ENCODE measurements at regions not wholly inside any gene's neighbourhood (a gene's known extent, or its start where the extent isn't known, plus 50 kb on each side); places are given as distances from the start of the nearest gene placed in this dataset.

- Mint-ChIP-seq H3K36me3 (peaks cover 5% of the 10 kb centered on the region), H3K4me1 (ENCODE audit: low read depth) (peaks cover 15% of the 10 kb centered on the region), H3K27ac (no peak overlapping the region), H3K4me3 (no peak overlapping the region), H3K27me3 (peaks cover 3% of the 10 kb centered on the region), H3K9me3 (no peaks in the 10 kb centered on the region)
- intact Hi-C loops (cut with micrococcal nuclease), result loop anchor here (1.0 to 2.0 kb wide), 4 partner anchors 9 to 79 kb away; a partner anchor contains a TSS
- ChIA-PET POLR2A (interaction anchor here (0.6 to 3.9 kb wide), 14 partner anchors 10 to 82 kb away, joined by 3 to 100 read pairs (median 13); a partner anchor contains a TSS), CTCF (interaction anchor here (0.8 to 1.2 kb wide), 4 partner anchors 9 to 70 kb away, joined by 3 to 6 read pairs (median 4); a partner anchor contains a TSS)
- no peak for DNase-seq
Measured at GRCh38 chr6:26205625-26206574, 118.7 kb downstream of the HFE start.

GRCh38 chr6:26206868-26207801 is 119.9 kb downstream of the HFE start:
- Mint-ChIP-seq H3K4me3 (no peak overlapping the region), H3K27me3 (peaks cover 3% of the 10 kb centered on the region), H3K27ac (peak overlapping the region; percentile 40), H3K4me1 (ENCODE audit: low read depth) (peaks cover 13% of the 10 kb centered on the region), H3K9me3 (no peaks in the 10 kb centered on the region), H3K36me3 (peaks cover 5% of the 10 kb centered on the region)
- ChIA-PET CTCF (interaction anchor here (0.7 kb wide), 1 partner anchor 8 kb away, joined by 4 read pairs; no protein-coding TSS in a partner anchor), POLR2A (interaction anchor here (0.8 to 2.5 kb wide), 3 partner anchors 9 to 83 kb away, joined by 5 to 27 read pairs (median 6); a partner anchor contains a TSS)
- no peak for DNase-seq
- intact Hi-C loops (cut with micrococcal nuclease), result no loop called here

- no peak overlapping the region for H3K27ac Mint-ChIP-seq
- H3K36me3 Mint-ChIP-seq, result no peaks in the 10 kb centered on the region
- H3K4me1 Mint-ChIP-seq (ENCODE audit: low read depth), result peaks cover 8% of the 10 kb centered on the region
- CTCF ChIA-PET, result no interaction called here
- H3K4me3 Mint-ChIP-seq, result no peak overlapping the region
- no peaks in the 10 kb centered on the region for H3K27me3 Mint-ChIP-seq
- POLR2A ChIA-PET, result no interaction called here
- no peak for DNase-seq
- H3K9me3 Mint-ChIP-seq, result peaks cover 2% of the 10 kb centered on the region
- intact Hi-C loops (cut with micrococcal nuclease), result no loop called here
Measured at GRCh38 chr6:26211963-26212362, 124.7 kb downstream of the HFE start.

- ChIA-PET POLR2A (interaction anchor here (0.6 to 5.4 kb wide), 3 partner anchors 9 to 17 kb away, joined by 3 to 298 read pairs (median 100); a partner anchor contains a TSS), CTCF (no interaction called here)
- Mint-ChIP-seq H3K27ac (peak overlapping the region; percentile 8), H3K4me3 (no peak overlapping the region), H3K9me3 (peaks cover 2% of the 10 kb centered on the region), H3K4me1 (ENCODE audit: low read depth) (peaks cover 5% of the 10 kb centered on the region), H3K36me3 (no peaks in the 10 kb centered on the region), H3K27me3 (no peaks in the 10 kb centered on the region)
- no peak for DNase-seq
- intact Hi-C loops (cut with micrococcal nuclease), result no loop called here
Measured at GRCh38 chr6:26213334-26214075, 126.3 kb downstream of the HFE start.

GRCh38 chr6:26214803-26215584 is 127.8 kb downstream of the HFE start:
- no peaks in the 10 kb centered on the region for H3K36me3 Mint-ChIP-seq
- CTCF ChIA-PET, result interaction anchor here (1.5 to 3.0 kb wide), 2 partner anchors 8 to 18 kb away, joined by 4 to 37 read pairs; a partner anchor contains a TSS
- no peak overlapping the region for H3K27ac Mint-ChIP-seq
- peak overlapping the region; percentile 12 for H3K4me3 Mint-ChIP-seq
- POLR2A ChIA-PET, result interaction anchor here (0.5 to 5.4 kb wide), 19 partner anchors 7 to 932 kb away, joined by 3 to 298 read pairs (median 27); a partner anchor contains a TSS
- H3K4me1 Mint-ChIP-seq (ENCODE audit: low read depth), result peaks cover 5% of the 10 kb centered on the region
- intact Hi-C loops (cut with micrococcal nuclease), result loop anchor here (5.0 kb wide), 2 partner anchors 158 to 917 kb away; a partner anchor contains a TSS
- peak; percentile 28 for DNase-seq
- no peaks in the 10 kb centered on the region for H3K27me3 Mint-ChIP-seq
- peaks cover 2% of the 10 kb centered on the region for H3K9me3 Mint-ChIP-seq

GRCh38 chr6:26215585-26216358 is 128.5 kb downstream of the HFE start:
- POLR2A ChIA-PET, result interaction anchor here (0.5 to 5.4 kb wide), 37 partner anchors 8 to 1675 kb away, joined by 3 to 298 read pairs (median 8); a partner anchor contains a TSS
- CTCF ChIA-PET, result interaction anchor here (1.5 to 3.0 kb wide), 8 partner anchors 9 to 56 kb away, joined by 3 to 37 read pairs (median 12); a partner anchor contains a TSS
- H3K4me3 Mint-ChIP-seq, result no peak overlapping the region
- H3K27me3 Mint-ChIP-seq, result no peaks in the 10 kb centered on the region
- peak; percentile 54 for DNase-seq
- H3K27ac Mint-ChIP-seq, result no peak overlapping the region
- peaks cover 2% of the 10 kb centered on the region for H3K9me3 Mint-ChIP-seq
- intact Hi-C loops (cut with micrococcal nuclease), result loop anchor here (1.0 to 5.0 kb wide), 12 partner anchors 9 to 917 kb away; a partner anchor contains a TSS
- no peaks in the 10 kb centered on the region for H3K36me3 Mint-ChIP-seq
- H3K4me1 Mint-ChIP-seq (ENCODE audit: low read depth), result peaks cover 5% of the 10 kb centered on the region

GRCh38 chr6:26216359-26216885 is 129.2 kb downstream of the HFE start:
- CTCF ChIA-PET, result interaction anchor here (0.8 to 3.0 kb wide), 11 partner anchors 9 to 92 kb away, joined by 3 to 37 read pairs (median 5); a partner anchor contains a TSS
- Mint-ChIP-seq H3K4me1 (ENCODE audit: low read depth) (peaks cover 5% of the 10 kb centered on the region), H3K36me3 (no peaks in the 10 kb centered on the region), H3K4me3 (no peak overlapping the region), H3K27me3 (no peaks in the 10 kb centered on the region), H3K27ac (no peak overlapping the region), H3K9me3 (peaks cover 2% of the 10 kb centered on the region)
- POLR2A ChIA-PET, result interaction anchor here (0.5 to 5.4 kb wide), 41 partner anchors 9 to 1674 kb away, joined by 3 to 298 read pairs (median 5); a partner anchor contains a TSS
- intact Hi-C loops (cut with micrococcal nuclease), result loop anchor here (1.0 to 5.0 kb wide), 12 partner anchors 8 to 916 kb away; a partner anchor contains a TSS
- DNase-seq, result peak; percentile 89

GRCh38 chr6:26216886-26217713 is 129.9 kb downstream of the HFE start:
- Mint-ChIP-seq H3K27me3 (no peaks in the 10 kb centered on the region), H3K27ac (no peak overlapping the region), H3K9me3 (peaks cover 2% of the 10 kb centered on the region), H3K36me3 (no peaks in the 10 kb centered on the region), H3K4me3 (no peak overlapping the region), H3K4me1 (ENCODE audit: low read depth) (peaks cover 5% of the 10 kb centered on the region)
- intact Hi-C loops (cut with micrococcal nuclease), result loop anchor here (1.0 to 5.0 kb wide), 12 partner anchors 7 to 915 kb away; a partner anchor contains a TSS
- ChIA-PET CTCF (interaction anchor here (0.8 to 3.0 kb wide), 11 partner anchors 8 to 93 kb away, joined by 3 to 37 read pairs (median 5); a partner anchor contains a TSS), POLR2A (interaction anchor here (0.5 to 5.4 kb wide), 39 partner anchors 9 to 1673 kb away, joined by 3 to 298 read pairs (median 7); a partner anchor contains a TSS)
- DNase-seq, result peak; percentile 89

GRCh38 chr6:26217714-26218075 is 130.5 kb downstream of the HFE start:
- peaks cover 2% of the 10 kb centered on the region for H3K9me3 Mint-ChIP-seq
- ChIA-PET POLR2A (interaction anchor here (1.2 to 5.4 kb wide), 11 partner anchors 10 to 1650 kb away, joined by 3 to 298 read pairs (median 53); a partner anchor contains a TSS), CTCF (interaction anchor here (2.0 to 2.2 kb wide), 3 partner anchors 17 to 35 kb away, joined by 9 to 16 read pairs (median 14); a partner anchor contains a TSS)
- H3K36me3 Mint-ChIP-seq, result no peaks in the 10 kb centered on the region
- no peak overlapping the region for H3K27ac Mint-ChIP-seq
- intact Hi-C loops (cut with micrococcal nuclease), result loop anchor here (2.0 to 5.0 kb wide), 3 partner anchors 33 to 915 kb away; a partner anchor contains a TSS
- peak; percentile 38 for DNase-seq
- H3K4me1 Mint-ChIP-seq (ENCODE audit: low read depth), result peaks cover 7% of the 10 kb centered on the region
- H3K4me3 Mint-ChIP-seq, result no peak overlapping the region
- H3K27me3 Mint-ChIP-seq, result no peaks in the 10 kb centered on the region
